ENCODE measurements at regions not wholly inside any gene's neighbourhood (a gene's known extent, or its start where the extent isn't known, plus 50 kb on each side); places are given as distances from the start of the nearest gene placed in this dataset.
A peak's percentile ranks its signal among the peaks of the same experiment; 100 is the strongest.
"Not testable (repeated sequence)": the region's sequence is repeated elsewhere in the genome, so short reads cannot be mapped to it uniquely, and the experiment has no call there.

DNA sequence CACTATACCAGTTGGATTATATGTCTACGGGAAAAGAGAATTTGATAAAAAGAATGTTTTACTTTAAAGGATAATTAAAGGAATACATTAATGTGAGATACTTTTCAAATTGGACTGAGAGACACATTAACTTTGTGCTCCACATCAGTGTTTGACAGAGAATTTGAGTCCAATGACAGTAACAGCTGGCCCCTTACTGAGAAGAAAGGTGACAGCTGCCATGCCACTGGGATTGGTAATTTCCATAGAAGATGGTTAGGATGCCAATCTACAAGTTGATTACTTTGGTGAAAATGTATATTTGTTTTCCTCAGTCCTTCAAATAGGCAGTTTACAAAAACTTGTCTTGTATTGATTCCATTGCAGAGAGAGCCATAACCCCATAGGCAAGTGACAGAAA is 578.4 kb downstream of the SLCO4C1 start:
- no peak for DNase-seq

DNA sequence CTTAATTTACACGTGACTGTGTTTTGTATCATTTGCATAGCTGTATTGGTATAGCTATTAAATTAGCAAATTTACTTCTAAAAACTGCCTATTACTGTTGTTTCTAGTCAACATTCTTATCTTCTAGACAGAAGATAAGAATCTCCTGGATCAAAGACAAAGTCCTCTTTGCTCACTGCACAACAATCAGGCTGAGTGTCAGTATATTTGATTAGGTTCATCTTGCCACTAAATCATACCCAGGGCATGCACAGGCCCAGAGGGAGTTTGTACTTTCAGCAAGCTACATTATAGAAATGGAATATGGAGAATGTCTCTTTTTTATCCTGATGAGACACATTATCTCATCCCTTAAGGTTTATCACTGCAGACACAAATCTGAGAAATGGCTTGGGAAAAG is 579.1 kb downstream of the SLCO4C1 start:
- DNase-seq: no peak

DNA sequence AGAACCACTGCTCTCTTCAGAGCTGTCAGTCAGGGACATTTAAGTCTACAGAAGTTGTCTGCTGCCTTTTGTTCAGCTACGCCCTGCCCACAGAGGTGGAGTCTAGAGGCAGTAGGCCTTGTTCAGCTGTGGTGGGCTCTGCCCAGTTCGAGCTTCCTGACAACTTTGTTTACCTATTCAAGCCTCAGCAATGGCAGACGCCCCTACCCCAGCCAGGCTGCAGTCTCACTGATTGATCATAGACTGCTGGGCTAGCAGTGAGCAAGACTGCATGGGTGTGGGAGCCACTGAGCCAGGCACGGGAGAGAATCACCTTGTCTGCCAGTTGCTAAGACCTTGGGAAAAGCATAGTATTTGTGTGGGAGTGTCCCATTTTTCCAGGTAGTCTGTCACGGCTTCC is 580.3 kb downstream of the SLCO4C1 start:
- DNase-seq: not testable (repeated sequence)

DNA sequence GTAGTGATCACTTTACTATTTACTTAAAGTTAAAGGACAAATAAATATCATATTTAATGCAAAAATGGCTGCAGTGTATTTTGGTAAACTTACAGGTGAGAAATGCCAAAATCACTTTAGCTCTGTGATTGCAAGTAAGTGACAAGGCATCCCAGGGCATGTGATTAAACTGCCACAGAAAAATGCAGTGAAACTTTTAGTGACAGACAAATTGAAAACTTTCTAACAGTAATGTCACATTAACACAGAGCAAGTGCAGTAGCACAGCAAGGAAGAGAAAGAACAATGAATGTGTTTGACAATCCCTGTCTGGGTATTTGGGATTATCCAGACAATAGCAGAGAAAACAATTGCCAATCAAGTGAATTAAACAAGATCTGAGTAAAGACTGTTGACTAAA is 606.8 kb downstream of the SLCO4C1 start:
- no peak for DNase-seq

DNA sequence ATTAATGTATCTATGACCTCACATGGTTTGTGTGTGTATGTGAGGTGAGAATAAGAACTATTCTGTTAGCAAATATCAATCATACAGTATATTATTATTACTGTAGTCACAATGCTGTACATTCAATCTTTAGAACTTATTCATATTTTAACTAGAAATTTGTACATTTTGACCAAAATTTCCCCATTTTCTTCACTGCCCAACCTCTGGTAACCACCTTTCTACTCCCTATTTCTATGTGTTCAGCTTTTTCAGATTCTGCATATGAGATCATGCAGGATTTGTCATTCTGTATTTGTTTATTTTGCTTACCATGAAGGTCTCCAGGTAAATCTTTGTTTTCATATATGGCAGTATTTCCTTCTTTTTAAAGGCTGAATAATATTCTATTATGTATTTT is 607.9 kb downstream of the SLCO4C1 start:
- DNase-seq: no peak

DNA sequence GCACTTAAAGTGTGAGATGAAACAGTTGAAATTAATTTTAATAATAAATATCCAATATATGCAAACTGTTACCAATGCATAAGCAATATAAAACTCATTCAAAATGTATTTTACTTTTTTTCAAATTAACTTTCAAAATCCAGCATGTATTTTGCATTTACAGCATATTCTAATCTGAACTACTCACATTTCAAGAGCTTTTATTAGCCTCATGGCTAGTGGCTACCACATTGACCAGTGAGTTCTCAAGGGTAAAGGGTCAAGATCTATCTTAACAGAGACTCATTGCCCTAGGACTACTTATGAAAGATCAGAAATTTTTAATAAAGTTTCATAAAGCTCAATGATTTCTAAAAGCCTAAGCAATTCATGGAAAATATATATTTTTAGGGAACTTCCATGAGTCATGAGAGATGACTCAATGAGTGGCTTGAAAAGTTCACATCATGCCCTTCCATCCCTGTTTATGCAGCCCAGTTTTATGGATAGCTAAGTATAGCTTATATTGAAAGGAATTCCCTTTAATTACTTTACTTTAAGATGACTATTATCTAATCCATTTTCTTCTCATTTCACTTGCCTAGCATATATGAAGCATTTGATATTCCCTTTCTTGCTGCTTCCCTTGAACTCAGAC is 608.6 kb downstream of the SLCO4C1 start:
- no peak for DNase-seq

DNA sequence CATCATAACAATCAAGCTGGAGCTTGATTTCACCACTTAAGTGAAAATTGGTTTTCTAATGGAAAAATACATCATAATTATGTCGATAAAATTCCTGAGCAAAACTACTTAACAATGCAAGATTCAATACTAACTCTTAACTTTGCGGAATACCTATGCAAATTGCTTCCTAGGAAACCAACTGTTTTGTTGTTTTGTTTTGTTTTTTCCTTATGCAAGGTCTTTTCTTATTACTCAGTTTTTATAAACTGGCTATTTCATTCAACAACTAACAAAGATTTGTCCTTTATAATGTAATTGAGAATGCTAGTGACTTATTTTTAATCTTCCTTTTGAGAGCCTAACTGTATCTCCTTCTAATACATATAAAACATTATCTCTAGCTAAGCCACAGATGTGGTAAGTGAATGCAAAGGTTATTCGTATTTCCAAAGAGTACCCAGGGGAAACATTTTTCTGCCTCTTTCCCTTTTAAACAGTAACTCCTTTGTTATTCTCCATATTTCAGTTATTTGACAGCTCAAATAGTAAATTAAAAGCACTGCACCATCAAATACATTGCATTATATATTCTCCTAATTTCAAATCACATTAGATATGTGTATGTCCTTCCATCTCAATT is 609.4 kb downstream of the SLCO4C1 start:
- no peak for DNase-seq

DNA sequence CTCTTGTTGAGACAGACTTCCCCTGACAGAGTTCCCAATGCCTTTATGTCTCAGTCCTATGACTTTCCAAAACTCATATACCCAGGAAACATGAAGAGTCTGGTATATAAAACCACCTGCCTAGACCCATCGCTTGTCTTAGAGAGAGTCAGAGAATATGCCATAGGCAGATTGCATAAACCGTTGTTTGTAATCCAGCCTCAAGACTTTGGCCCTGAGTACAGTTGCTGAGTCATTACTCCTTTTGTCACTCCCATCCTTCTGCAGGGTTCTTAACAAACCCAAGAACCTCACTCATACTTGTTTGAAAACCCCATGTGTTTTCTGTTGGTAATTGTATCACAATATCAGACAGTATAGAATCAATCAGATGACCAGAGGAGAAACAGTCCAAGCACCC is 616.3 kb downstream of the SLCO4C1 start:
- no peak for DNase-seq

DNA sequence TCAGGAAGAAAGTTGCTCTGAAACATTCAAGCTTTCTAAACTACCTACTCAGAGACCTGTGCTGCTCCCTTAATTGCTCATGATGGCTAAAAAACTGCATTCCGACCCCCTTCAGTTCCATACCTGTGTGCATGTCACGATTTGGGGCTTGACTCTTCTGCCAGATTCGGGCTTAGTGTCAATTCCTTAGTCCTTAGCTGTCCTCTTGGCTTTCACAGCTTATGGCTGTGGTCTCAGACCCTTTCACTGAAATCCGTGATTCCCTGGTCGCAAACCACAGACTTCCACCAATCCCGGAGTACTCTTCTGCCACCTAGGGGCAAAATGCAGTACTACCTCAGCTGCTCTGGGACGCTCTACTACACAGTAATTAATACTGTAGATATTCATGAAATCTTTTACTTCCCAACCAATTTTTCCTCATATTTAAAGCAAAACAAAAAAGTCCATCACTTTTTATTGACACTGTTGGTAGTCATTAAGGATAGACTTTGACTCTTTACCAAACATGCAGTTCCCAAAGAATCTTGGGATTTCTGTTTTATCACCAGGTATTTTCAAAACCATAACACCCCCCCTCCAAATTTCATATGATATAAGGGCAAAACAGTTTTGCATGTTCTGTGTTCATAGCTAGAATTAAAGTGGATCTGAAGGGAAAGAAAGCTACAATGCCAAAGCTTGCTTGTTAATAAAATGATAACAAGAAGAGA is 617.4 kb downstream of the SLCO4C1 start:
- DNase-seq: peak; percentile 66

DNA sequence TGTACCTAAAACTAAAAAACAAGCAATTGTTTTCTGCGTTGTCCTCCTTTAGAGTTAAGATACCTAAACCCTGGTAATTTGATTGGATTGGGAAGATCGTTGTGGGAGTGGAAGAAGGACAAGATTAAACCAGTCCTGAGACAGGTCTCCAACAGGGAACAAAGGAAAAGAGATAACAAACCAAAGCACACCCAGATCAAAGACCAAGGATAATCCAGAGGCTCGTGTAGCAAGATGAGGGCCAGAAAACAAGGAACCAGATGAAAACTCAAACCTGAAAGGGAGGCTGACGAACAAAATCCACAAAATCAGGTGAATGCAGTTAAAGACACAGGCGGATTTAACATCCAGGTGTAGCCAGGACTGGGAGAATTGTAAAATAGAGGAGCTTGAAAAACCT is 618.1 kb downstream of the SLCO4C1 start:
- DNase-seq: no peak

DNA sequence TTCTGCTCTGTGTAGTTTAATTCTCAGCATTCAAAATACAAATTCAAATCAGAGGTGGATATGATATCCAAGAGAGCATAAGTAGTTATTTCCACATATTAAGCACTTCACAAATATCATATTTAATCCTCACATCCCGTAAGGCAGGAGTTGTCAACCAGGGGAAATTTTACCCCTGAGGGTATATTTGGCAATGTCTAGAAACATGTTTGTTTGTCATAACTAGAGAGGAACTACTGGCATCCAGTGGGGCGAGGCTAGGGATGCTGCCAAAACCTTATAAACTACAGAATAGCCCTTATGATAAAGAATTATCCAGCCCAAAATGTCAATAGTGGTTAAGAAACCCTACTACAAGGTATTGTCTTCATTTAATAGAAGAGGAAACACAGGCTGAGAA is 619.4 kb downstream of the SLCO4C1 start:
- DNase-seq: no peak

DNA sequence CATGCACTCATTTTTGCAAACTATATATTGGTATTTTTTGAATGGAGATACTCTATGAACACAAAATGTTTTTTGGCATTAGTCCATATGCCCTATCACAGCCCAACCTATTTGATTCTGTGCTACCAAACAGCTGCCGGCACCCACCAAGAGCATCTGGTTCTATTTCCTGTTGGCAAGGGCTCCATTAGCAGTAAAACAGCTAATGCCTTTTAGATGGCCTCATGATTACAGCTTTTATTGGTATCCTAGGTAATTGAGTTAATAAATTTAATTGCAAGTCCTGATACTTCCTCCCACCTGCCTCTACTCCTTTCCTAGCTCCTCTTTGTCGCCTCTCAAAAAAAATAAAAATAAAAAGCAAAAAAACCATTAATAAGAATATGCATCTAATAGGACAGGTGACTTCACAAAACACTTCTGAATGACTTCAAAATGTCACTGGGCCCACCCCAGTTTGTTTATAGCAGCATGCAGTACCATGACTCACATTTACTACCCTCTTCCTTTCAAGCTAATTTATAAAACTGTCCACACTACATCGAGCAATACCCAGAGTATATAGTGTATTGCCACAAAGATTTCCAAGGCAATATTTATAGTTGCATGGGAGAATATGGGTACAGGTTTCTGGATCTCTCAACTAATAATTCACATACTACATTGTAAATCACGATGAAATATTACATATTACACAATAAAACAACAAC is 620.4 kb downstream of the SLCO4C1 start:
- DNase-seq: no peak

DNA sequence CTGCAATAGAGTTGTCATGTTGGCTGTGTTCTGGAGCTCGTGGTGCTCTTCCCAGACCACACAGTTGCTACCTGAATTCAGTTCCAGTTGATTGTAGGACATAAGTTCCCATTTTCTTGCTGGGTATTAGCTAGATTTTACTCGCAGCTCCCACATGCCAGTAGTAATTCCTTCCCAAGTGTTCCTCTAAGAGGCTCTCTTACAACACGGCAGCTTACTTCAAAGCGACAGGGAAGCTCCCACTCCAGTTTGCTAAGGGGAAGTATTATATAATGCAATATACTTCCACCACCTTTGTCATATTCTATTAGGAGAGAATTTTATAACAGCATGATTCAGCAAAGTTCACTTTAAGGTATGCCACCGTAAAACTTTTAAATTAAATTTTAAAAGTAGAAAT is 623.0 kb downstream of the SLCO4C1 start:
- DNase-seq: no peak

DNA sequence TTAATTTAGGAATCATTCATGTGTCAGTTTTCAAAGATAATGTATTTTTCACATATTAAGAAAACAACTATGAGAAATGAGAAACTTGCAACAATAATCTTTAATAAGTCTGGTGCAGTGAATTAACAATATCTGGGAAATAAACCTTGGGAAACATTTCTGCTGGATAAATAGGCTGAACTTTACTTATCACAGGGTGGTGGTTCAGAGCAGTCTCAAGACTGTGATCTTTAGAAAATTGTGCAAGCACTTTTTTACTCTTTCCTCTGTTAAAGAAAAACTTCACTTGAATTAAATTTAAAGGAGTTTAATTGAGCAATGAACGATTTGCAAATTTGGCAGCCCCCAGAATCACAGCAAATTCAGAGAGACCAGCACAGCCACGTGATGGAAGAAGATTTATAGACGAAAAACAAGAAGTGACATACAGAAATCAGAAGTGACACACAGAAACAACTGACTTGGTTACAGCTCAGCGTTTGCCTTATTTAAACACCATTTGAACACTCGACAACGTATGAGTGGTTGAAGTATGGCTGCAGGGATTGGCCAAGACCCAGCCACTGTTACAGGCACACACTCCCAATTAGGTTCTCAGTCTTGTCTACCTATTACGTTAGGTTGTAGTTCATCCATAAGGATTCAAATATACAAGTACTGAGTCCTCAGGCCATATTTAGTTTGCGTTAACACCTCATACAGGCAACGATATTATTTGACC is 631.9 kb downstream of the SLCO4C1 start:
- no peak for DNase-seq

DNA sequence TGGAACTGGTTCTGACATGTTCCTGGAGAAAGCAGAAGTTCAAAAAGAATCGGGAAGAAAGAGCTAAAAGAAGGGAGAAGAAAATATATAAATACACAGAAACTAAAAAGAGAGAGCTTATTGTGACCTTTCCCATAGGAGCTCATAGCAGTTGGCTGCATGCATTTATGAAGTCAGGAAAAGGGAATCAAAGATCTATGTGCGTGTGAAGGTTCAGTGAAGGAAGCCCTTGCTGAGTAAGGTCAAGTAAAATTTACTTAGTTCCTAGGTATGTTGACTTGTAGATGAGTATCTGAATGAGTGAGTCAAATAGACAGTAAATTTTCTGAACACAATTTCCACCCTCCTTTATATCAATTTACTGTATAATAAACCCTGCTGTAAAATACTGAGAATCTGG is 632.5 kb downstream of the SLCO4C1 start:
- DNase-seq: no peak

DNA sequence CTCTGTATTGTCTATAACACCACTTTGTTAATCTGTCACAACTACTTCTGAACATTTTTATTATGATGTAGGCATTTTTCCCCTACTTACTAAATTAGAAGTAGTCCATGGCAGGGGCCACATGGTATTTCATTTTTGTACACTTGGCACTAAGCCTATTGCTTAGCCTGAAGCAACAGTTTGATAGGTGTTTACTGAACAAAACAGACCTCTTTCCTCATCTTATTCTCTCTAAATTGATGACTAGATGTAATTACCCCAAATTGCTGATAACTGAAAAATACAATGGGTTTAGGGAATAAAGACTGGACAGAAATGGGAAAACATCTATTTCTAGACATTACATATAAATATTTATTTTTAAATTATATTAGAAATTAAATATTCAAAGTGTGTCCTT is 633.8 kb downstream of the SLCO4C1 start:
- no peak for DNase-seq

DNA sequence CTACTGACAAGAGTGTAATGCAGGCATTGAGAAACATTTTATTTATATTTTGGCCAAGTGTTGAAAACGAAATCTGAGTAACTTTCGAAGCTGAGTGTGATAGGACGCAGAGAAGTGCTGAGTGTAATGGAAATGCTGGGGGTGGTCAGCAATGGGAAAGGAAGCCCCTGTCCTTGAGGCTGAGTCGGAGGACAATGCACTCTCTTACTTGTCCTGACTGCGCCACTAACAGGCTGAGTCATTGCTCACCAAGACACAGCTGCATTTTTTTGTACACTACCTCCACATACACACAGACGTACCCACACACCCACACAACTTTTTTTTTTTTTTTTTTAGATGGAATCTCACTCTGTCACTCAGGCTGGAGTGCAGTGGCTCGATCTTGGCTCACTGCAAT is 637.7 kb downstream of the SLCO4C1 start:
- DNase-seq: no peak

DNA sequence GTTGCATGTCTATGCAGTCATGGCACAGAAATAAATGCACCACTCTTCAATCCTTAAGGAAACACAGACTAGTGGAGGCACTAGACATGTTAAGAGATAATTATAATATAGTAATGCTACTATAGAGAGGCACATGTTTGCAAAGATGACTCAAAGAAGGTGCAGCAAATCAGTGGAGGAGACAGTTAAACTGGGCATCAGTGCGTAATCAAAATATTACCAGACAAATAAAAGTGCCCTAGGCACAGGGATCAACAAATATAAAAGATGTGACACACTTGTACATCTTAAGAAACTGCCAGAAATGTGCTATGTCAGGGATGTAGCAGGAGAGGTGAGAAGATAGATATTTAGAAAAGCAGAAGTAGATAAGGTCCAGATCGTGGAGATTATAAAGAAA is 642.1 kb downstream of the SLCO4C1 start:
- DNase-seq: no peak

DNA sequence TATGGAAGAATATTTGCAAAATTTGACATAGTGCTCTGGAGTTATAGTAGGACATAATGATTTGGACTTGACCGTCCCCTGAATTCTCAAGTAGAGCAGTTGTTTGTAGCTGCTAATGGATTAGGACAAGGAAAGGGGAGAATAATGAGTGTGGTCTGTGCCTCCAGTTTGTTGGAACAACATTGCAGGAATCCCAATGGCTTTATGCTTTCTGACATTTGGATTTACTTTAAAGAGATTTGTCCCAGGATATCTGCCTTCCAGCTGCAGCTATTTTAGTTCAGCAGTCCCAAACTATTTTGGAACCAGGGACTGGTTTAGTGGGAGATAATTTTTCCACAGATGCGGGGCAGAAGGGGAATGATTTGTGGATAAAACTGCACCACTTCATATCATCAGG is 648.2 kb downstream of the SLCO4C1 start:
- no peak for DNase-seq

DNA sequence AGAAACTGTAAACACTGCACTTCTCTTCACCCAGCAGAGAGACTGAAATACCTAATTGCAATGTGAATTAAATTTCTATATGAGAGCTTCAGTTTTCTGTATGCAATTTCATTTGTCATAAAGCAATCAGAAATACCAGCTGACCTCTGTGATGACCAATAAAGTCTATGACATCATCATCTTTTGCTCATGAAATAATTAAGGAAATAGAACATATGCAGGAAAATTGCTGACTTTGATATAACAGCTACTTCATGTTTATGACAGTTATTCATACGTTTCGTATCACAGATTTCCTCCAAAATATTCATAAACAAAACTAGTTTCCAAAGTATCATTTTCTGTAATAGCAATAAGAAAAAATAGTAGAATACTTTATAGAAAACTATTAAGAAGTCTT is 652.3 kb downstream of the SLCO4C1 start:
- DNase-seq: no peak

DNA sequence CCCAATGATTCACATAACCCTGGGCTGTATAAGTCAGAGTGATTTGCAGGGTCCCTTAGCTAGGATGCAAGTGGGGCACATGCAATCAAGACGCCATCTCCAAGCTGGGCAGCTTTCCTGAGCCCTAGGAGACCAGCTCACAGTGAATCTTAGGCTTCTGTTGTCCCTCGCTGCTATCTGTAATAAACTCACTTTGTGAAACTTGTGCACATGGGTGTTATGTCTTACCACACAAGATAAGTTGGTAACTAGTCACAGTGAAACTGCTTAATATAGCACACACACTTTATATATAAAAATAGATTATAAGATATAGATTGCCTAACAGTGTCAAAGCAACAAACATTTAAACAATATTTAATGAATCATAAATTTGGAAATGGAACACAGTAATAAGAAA is 658.5 kb downstream of the SLCO4C1 start:
- DNase-seq: no peak

DNA sequence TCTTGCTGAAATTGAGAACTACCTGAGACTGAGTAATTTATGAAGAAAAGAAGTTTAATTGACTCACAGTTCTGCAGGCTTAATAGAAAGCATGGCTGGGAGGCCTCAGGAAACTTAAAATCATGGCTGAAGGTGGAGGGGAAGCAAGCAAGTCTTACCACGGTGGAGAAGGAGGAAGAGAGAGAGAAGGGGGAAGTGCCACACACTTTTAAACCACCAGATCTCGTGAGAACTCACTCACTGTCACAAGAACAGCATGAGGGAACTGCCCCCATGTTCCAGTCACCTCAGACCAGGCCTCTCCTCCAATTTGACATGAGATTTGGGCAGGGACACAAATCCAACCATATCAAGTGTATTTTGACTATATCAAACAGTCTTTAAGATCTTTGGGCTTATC is 668.3 kb downstream of the SLCO4C1 start:
- not testable (repeated sequence) for DNase-seq

DNA sequence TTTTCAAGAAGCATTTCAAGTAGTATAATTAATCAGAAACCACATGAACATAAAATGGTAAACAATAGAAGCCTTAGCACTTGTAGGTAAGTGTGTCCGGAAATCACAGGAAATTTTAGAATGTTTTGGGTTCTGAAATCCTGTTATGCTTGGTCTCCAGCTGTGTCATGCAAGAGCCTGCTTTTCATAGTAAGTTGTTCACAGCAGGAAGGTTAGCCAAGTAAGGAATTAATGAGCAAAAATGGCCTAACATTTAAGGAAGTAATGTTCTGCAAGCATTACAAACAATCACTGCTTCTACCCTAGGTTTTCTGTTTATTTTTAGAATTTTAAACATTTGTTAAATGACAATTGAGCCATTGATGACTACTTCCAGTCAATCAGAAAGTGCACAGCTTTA is 669.5 kb downstream of the SLCO4C1 start:
- DNase-seq: no peak

Data from activated effector memory CD4-positive, alpha-beta T cell treated with anti-CD3 and anti-CD28 coated beads, Interleukin-2, amount 50 U/mL, for 16 hours (primary cell).